Fibroblast of lung (primary cell): ENCODE measurements at regions not wholly inside any gene's neighbourhood (a gene's known extent, or its start where the extent isn't known, plus 50 kb on each side); places are given as distances from the start of the nearest gene placed in this dataset.

ENCODE experiments used
- CTCF ChIP-seq, 2 donors: IDR thresholded peaks in 1 of 2; conservative IDR thresholded peaks in 1 of 2; 1 replicate in 1 of 2; 2 replicates in 1 of 2; pipeline ENCODE4 v1.5.1; 2011 to 2012; ENCODE audit warnings: low read length in 2 of 2, control low read depth in 1 of 2, inconsistent platforms in 1 of 2, low read depth in 1 of 2, mild to moderate bottlenecking in 1 of 2
- EZH2 ChIP-seq: IDR thresholded peaks from 2 replicates; pipeline ENCODE4 v1.5.1; 2012; ENCODE audit warnings: low read length, control low read depth, mild to moderate bottlenecking; ENCODE audit errors: missing control alignments

- TF ChIP-seq CTCF (conservative IDR thresholded peaks at IDR 0.05 in 1 of 2, IDR thresholded peaks at IDR 0.05 in 1 of 2; ENCODE audit: low read depth in 1 of 2, low read length in 2 of 2): no peak
- no peak for TF ChIP-seq EZH2
Measured at GRCh38 chr13:65063753-65064152, 2166.4 kb downstream of the PCDH9 start.
